B cell (primary cell): ENCODE measurements at regions not wholly inside any gene's neighbourhood (a gene's known extent, or its start where the extent isn't known, plus 50 kb on each side); places are given as distances from the start of the nearest gene placed in this dataset.
"Not testable (repeated sequence)": the region's sequence is repeated elsewhere in the genome, so short reads cannot be mapped to it uniquely, and the experiment has no call there.

Experiments used
- ATAC-seq: fragments of 200-7000 bp; cut with Tn5 transposase; one replicate; pipeline ENCODE4 v1.10.0; 2021; ENCODE audit warnings: low read depth, mild to moderate bottlenecking, moderate number of reproducible peaks, moderate library complexity
- CTCF ChIA-PET: fragments of 350-600 bp; sonication (Branson Sonifier 250); formaldehyde crosslinking; loops from one replicate; lab custom pipeline; 2021; ENCODE audit warnings: antibody characterized with exemption, inconsistent platforms; lab: Charles Lee
- POLR2A ChIA-PET: fragments of 350-600 bp; sonication (Branson Sonifier 250); formaldehyde crosslinking; loops from one replicate; lab custom pipeline; 2021; ENCODE audit warnings: antibody characterized with exemption; lab: Charles Lee
- DNase-seq: peaks from one replicate; pipeline ENCODE4 v3.0.0; 2013
- H2AFZ ChIP-seq: 2 replicates; pipeline ENCODE4 v1.6.1; 2012; ENCODE audit warnings: mild to moderate bottlenecking, low read depth, low read length; ENCODE audit not compliant: insufficient read depth, poor library complexity, severe bottlenecking
- H3K27ac ChIP-seq, 2 donors: 1 replicate in 1 of 2; 2 replicates in 1 of 2; pipeline ENCODE4 v1.5.1; 2012 to 2013; ENCODE audit warnings: low read length in 2 of 2, mild to moderate bottlenecking in 2 of 2, moderate library complexity in 1 of 2
- H3K27me3 ChIP-seq, 4 experiments: fragments of 200-600 bp in 1 of 4; sonication (generic) in 1 of 4; replicated peaks in 1 of 4; 1 replicate in 2 of 4; 2 replicates in 2 of 4; pipeline versions ENCODE4 v1.6.1 to v1.7.0; 2013 to 2016; ENCODE audit warnings: low read length in 3 of 4, mild to moderate bottlenecking in 2 of 4, mixed read lengths in 1 of 4, moderate library complexity in 1 of 4; ENCODE audit not compliant: insufficient read depth in 4 of 4, control insufficient read depth in 3 of 4; ENCODE audit errors: control extremely low read depth in 1 of 4
- H3K36me3 ChIP-seq, 2 experiments: replicated peaks in 1 of 2; 1 replicate in 1 of 2; 2 replicates in 1 of 2; pipeline versions ENCODE4 v1.6.1 to v1.7.1; 2013; ENCODE audit warnings: low read length in 1 of 2; ENCODE audit not compliant: insufficient read depth in 2 of 2, control insufficient read depth in 1 of 2; ENCODE audit errors: control extremely low read depth in 1 of 2, extremely low read depth in 1 of 2
- H3K4me1 ChIP-seq, 2 donors: fragments of 200-600 bp in 1 of 2; sonication (generic) in 1 of 2; 1 replicate in 1 of 2; 2 replicates in 1 of 2; pipeline versions ENCODE4 v1.5.1 to v1.6.1; 2013 to 2017; ENCODE audit warnings: low read length in 2 of 2; ENCODE audit not compliant: control insufficient read depth in 2 of 2, insufficient read depth in 2 of 2
- H3K4me2 ChIP-seq: replicated peaks from 2 replicates; pipeline ENCODE3; 2012; ENCODE audit warnings: mild to moderate bottlenecking, low read depth, low read length; ENCODE audit not compliant: poor library complexity, severe bottlenecking
- H3K4me3 ChIP-seq, 5 experiments: fragments of 200-600 bp in 1 of 5; sonication (generic) in 1 of 5; 1 replicate in 3 of 5; 2 replicates in 2 of 5; pipeline versions ENCODE4 v1.5.1 to v1.7.0; 2011 to 2016; ENCODE audit warnings: low read length in 4 of 5, mild to moderate bottlenecking in 4 of 5, low read depth in 2 of 5, control low read depth in 1 of 5, moderate library complexity in 1 of 5; ENCODE audit not compliant: insufficient read depth in 1 of 5; ENCODE audit errors: control extremely low read depth in 1 of 5, extremely low read depth in 1 of 5
- H3K79me2 ChIP-seq: fragments of 200-600 bp; sonication (generic); one replicate; pipeline ENCODE4 v1.6.0; 2016; ENCODE audit warnings: low read length; ENCODE audit not compliant: control insufficient read depth, insufficient read depth
- H3K9ac ChIP-seq: fragments of 200-600 bp; sonication (generic); 2 replicates; pipeline ENCODE4 v1.6.1; 2017; ENCODE audit warnings: mild to moderate bottlenecking, low read length, moderate library complexity
- H3K9me3 ChIP-seq, 3 donors: one replicate each; pipeline versions ENCODE4 v1.6.1 to v1.7.1; 2013; ENCODE audit warnings: low read length in 2 of 3; ENCODE audit not compliant: control insufficient read depth in 2 of 3, insufficient read depth in 1 of 3; ENCODE audit errors: control extremely low read depth in 1 of 3
- H4K20me1 ChIP-seq: 2 replicates; pipeline ENCODE4 v1.6.0; 2012; ENCODE audit warnings: mild to moderate bottlenecking, low read length; ENCODE audit not compliant: insufficient read depth, control insufficient read depth, poor library complexity, severe bottlenecking
- H3K27ac Mint-ChIP-seq: one replicate; pipeline ENCODE4 v1.8.0; 2021; ENCODE audit warnings: mixed read lengths
- H3K27me3 Mint-ChIP-seq: one replicate; pipeline ENCODE4 v1.8.0; 2021; ENCODE audit warnings: mixed read lengths
- H3K4me1 Mint-ChIP-seq: one replicate; pipeline ENCODE4 v1.8.0; 2021; ENCODE audit warnings: mixed read lengths
- H3K4me3 Mint-ChIP-seq: one replicate; pipeline ENCODE4 v1.8.0; 2021; ENCODE audit warnings: mixed read lengths
- H3K9me3 Mint-ChIP-seq: one replicate; pipeline ENCODE4 v1.8.0; 2022; ENCODE audit warnings: mixed read lengths; ENCODE audit not compliant: insufficient read depth
- CTCF ChIP-seq: fragments of 200-600 bp; IDR thresholded peaks from one replicate; pipeline ENCODE4 v1.8.0; 2022; ENCODE audit warnings: antibody characterized with exemption, mild to moderate bottlenecking
- EZH2 ChIP-seq: IDR thresholded peaks from 2 replicates; pipeline ENCODE4 v1.6.1; 2012; ENCODE audit warnings: borderline replicate concordance, low read depth, mild to moderate bottlenecking, moderate library complexity, low read length; ENCODE audit not compliant: insufficient read depth, poor library complexity, severe bottlenecking
- WGBS: methylation state at CpG from one replicate; pipeline ENCODE4 v1.1.5; 2013; ENCODE audit warnings: missing lambda C conversion rate; ENCODE audit not compliant: insufficient coverage; 5-methylcytosine and 5-hydroxymethylcytosine counted together
- intact Hi-C: fragments of 100-400 bp; cut with micrococcal nuclease; formaldehyde crosslinking; loops from one replicate; pipeline ENCODE4 v1.10.0; 2022

- Histone ChIP-seq H2AFZ (no peak overlapping the region), H3K27me3 (peaks cover 0 to 19% (median 0%) of the 10 kb centered on the region in 4 experiments), H4K20me1 (no peaks in the 10 kb centered on the region), H3K4me3 (no peak overlapping the region), H3K9me3 (no peaks in the 10 kb centered on the region), H3K27ac (no peak overlapping the region), H3K36me3 (no peaks in the 10 kb centered on the region), H3K79me2 (no peaks in the 10 kb centered on the region), H3K4me1 (no peaks in the 10 kb centered on the region), H3K9ac (no peak overlapping the region), H3K4me2 (no peak overlapping the region)
- H3K4me3 Mint-ChIP-seq = no peak overlapping the region
- no peak for ATAC-seq
- no peaks in the 10 kb centered on the region for H3K9me3 Mint-ChIP-seq
- H3K27me3 Mint-ChIP-seq = peaks cover 47% of the 10 kb centered on the region
- H3K4me1 Mint-ChIP-seq = no peaks in the 10 kb centered on the region
- no peak for DNase-seq
- H3K27ac Mint-ChIP-seq = no peak overlapping the region
- intact Hi-C loops = no loop called here
- ChIA-PET POLR2A (no interaction called here), CTCF (no interaction called here)
- 95% methylated on average over 2 of the region's 4 CpGs for WGBS
- no peak for TF ChIP-seq EZH2
- TF ChIP-seq CTCF = no peak
Measured at GRCh38 chr11:46176421-46176820, 55.2 kb upstream of the PHF21A start.

GRCh38 chr11:46175401-46176002 is 54.2 kb upstream of the PHF21A start:
- Histone ChIP-seq H3K79me2 (no peaks in the 10 kb centered on the region), H3K36me3 (no peaks in the 10 kb centered on the region), H3K9me3 (no peaks in the 10 kb centered on the region), H2AFZ (no peak overlapping the region), H3K4me2 (no peak overlapping the region), H3K9ac (no peak overlapping the region), H3K4me1 (no peaks in the 10 kb centered on the region), H3K27me3 (peaks cover 0 to 19% (median 0%) of the 10 kb centered on the region in 4 experiments), H3K4me3 (no peak overlapping the region), H4K20me1 (no peaks in the 10 kb centered on the region), H3K27ac (no peak overlapping the region)
- intact Hi-C loops = no loop called here
- WGBS = 76% methylated on average over 4 of the region's 7 CpGs
- Mint-ChIP-seq H3K9me3 (no peaks in the 10 kb centered on the region), H3K27me3 (peaks cover 47% of the 10 kb centered on the region), H3K27ac (no peak overlapping the region), H3K4me1 (no peaks in the 10 kb centered on the region), H3K4me3 (no peak overlapping the region)
- ATAC-seq = no peak
- CTCF ChIA-PET = no interaction called here
- DNase-seq = no peak
- POLR2A ChIA-PET = no interaction called here
- no peak for TF ChIP-seq CTCF
- no peak for TF ChIP-seq EZH2

- peaks cover 38% of the 10 kb centered on the region for H3K27me3 Mint-ChIP-seq
- H3K79me2 ChIP-seq, H3K36me3 ChIP-seq, H3K4me2 ChIP-seq, intact Hi-C loops, H3K4me1 ChIP-seq, H3K4me3 Mint-ChIP-seq, H2AFZ ChIP-seq, DNase-seq, H3K9ac ChIP-seq, H4K20me1 ChIP-seq, H3K27ac ChIP-seq, H3K27ac Mint-ChIP-seq, H3K9me3 ChIP-seq, H3K4me1 Mint-ChIP-seq, H3K4me3 ChIP-seq, ATAC-seq, H3K9me3 Mint-ChIP-seq, CTCF ChIA-PET, POLR2A ChIA-PET: not testable (repeated sequence)
- H3K27me3 ChIP-seq = peaks cover 0 to 16% (median 3%) of the 10 kb centered on the region in 4 experiments
- WGBS = no CpG with 5 or more reads among the region's 7 CpGs
Measured at GRCh38 chr11:46171693-46172092, 50.4 kb upstream of the PHF21A start.
